ENCODE measurements at regions not wholly inside any gene's neighbourhood (a gene's known extent, or its start where the extent isn't known, plus 50 kb on each side); places are given as distances from the start of the nearest gene placed in this dataset.

DNA sequence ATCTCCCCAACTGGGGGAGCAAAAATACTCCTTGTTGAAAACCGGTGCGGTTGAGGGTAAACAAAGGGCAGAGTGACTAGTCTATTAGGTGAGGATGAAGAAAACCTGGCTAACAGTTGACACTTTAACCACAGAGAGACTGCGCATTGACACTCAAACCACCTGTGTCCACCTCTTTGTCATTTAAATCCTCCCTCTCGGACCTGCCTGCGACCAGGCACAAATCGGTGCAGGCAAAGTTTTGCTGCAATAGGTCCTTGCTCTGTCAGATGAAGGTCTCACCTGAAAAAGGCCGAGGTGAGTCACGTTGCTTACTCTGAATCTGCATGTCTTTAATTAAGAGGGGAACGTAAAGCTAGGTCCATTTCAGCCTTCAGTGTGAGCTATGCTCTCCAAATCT lies 494.1 kb upstream of the DPPA4 start:
- no peak for TF ChIP-seq CTCF (conservative IDR thresholded peaks at IDR 0.05)
- Mint-ChIP-seq H3K27me3 (ENCODE audit: insufficient read depth) (peaks cover 15% of the 10 kb centered on the region), H3K36me3 (ENCODE audit: low read depth) (no peaks in the 10 kb centered on the region), H3K4me1 (peaks cover 4% of the 10 kb centered on the region), H3K27ac (no peak overlapping the region), H3K4me3 (no peak overlapping the region), H3K9me3 (peaks cover 4% of the 10 kb centered on the region)
- no peak overlapping the region for H3K27ac ChIP-seq (ENCODE audit: low read depth, low read length)
- 61 to 66% methylated on average over 9 of the region's 9 CpGs for WGBS, 2 experiments (ENCODE audit: insufficient coverage in 1 of 2, insufficient read length in 1 of 2)
- H3K27me3 ChIP-seq (ENCODE audit: control insufficient read depth, insufficient read depth, low read length, poor library complexity, severe bottlenecking), result peaks cover 9% of the 10 kb centered on the region
- H3K4me1 ChIP-seq (ENCODE audit: control insufficient read depth, insufficient read depth, low read length), result no peaks in the 10 kb centered on the region
- no peaks in the 10 kb centered on the region for H3K36me3 ChIP-seq (ENCODE audit: control insufficient read depth, insufficient read depth, low read length)
- no peak overlapping the region for H3K4me3 ChIP-seq (ENCODE audit: low read length)
- DNase-seq, result peak; percentile 74
- H3K9ac ChIP-seq (ENCODE audit: extremely low read depth, low read length, poor library complexity, severe bottlenecking), result no peak overlapping the region
- no peaks in the 10 kb centered on the region for H3K9me3 ChIP-seq (ENCODE audit: control insufficient read depth, low read length)

GRCh38 chr3:109835958-109836357 lies 498.6 kb upstream of the DPPA4 start:
- 94% methylated on average over 1 of the region's 1 CpG; no CpG with 5 or more reads in 1 of the 2 experiments for WGBS, 2 experiments (ENCODE audit: insufficient coverage in 1 of 2, insufficient read length in 1 of 2)
- DNase-seq, result no peak
- H3K27ac ChIP-seq (ENCODE audit: low read depth, low read length), result no peak overlapping the region
- H3K4me3 Mint-ChIP-seq, result no peak overlapping the region
- H3K36me3 Mint-ChIP-seq (ENCODE audit: low read depth), result no peaks in the 10 kb centered on the region
- H3K9me3 Mint-ChIP-seq, result peaks cover under 1% of the 10 kb centered on the region
- no peaks in the 10 kb centered on the region for H3K4me1 ChIP-seq (ENCODE audit: control insufficient read depth, insufficient read depth, low read length)
- H3K4me3 ChIP-seq (ENCODE audit: low read length), result no peak overlapping the region
- peaks cover 10% of the 10 kb centered on the region for H3K4me1 Mint-ChIP-seq
- H3K27me3 ChIP-seq (ENCODE audit: control insufficient read depth, insufficient read depth, low read length, poor library complexity, severe bottlenecking), result peaks cover 9% of the 10 kb centered on the region
- no peak overlapping the region for H3K27ac Mint-ChIP-seq
- no peaks in the 10 kb centered on the region for H3K36me3 ChIP-seq (ENCODE audit: control insufficient read depth, insufficient read depth, low read length)
- H3K27me3 Mint-ChIP-seq (ENCODE audit: insufficient read depth), result peaks cover 15% of the 10 kb centered on the region
- no peak for TF ChIP-seq CTCF (conservative IDR thresholded peaks at IDR 0.05)
- H3K9me3 ChIP-seq (ENCODE audit: control insufficient read depth, low read length), result no peaks in the 10 kb centered on the region
- no peak overlapping the region for H3K9ac ChIP-seq (ENCODE audit: extremely low read depth, low read length, poor library complexity, severe bottlenecking)

GRCh38 chr3:109851854-109852253 lies 514.5 kb upstream of the DPPA4 start:
- no CpG with 5 or more reads among the region's 1 CpG for WGBS, 2 experiments (ENCODE audit: insufficient coverage in 1 of 2, insufficient read length in 1 of 2)
- H3K4me1 ChIP-seq (ENCODE audit: control insufficient read depth, insufficient read depth, low read length), result no peaks in the 10 kb centered on the region
- no peak for DNase-seq
- Mint-ChIP-seq H3K27ac (no peak overlapping the region), H3K9me3 (peaks cover 11% of the 10 kb centered on the region), H3K4me1 (no peaks in the 10 kb centered on the region), H3K36me3 (ENCODE audit: low read depth) (no peaks in the 10 kb centered on the region), H3K27me3 (ENCODE audit: insufficient read depth) (no peaks in the 10 kb centered on the region), H3K4me3 (no peak overlapping the region)
- no peaks in the 10 kb centered on the region for H3K27me3 ChIP-seq (ENCODE audit: control insufficient read depth, insufficient read depth, low read length, poor library complexity, severe bottlenecking)
- H3K27ac ChIP-seq (ENCODE audit: low read depth, low read length), result no peak overlapping the region
- no peak overlapping the region for H3K4me3 ChIP-seq (ENCODE audit: low read length)
- no peak for TF ChIP-seq CTCF (conservative IDR thresholded peaks at IDR 0.05)
- H3K36me3 ChIP-seq (ENCODE audit: control insufficient read depth, insufficient read depth, low read length), result no peaks in the 10 kb centered on the region
- peaks cover 16% of the 10 kb centered on the region for H3K9me3 ChIP-seq (ENCODE audit: control insufficient read depth, low read length)
- no peak overlapping the region for H3K9ac ChIP-seq (ENCODE audit: extremely low read depth, low read length, poor library complexity, severe bottlenecking)

All from endodermal cell (in vitro differentiated cells).